Activated CD4-positive, CD25-positive, alpha-beta regulatory T cell treated with anti-CD3 and anti-CD28 coated beads, Interleukin-2, amount 50 U/mL, for 72 hours (primary cell): ENCODE measurements at regions not wholly inside any gene's neighbourhood (a gene's known extent, or its start where the extent isn't known, plus 50 kb on each side); places are given as distances from the start of the nearest gene placed in this dataset.

Source experiments
- DNase-seq: peaks from one replicate; pipeline ENCODE4 v3.0.0; 2021

DNA sequence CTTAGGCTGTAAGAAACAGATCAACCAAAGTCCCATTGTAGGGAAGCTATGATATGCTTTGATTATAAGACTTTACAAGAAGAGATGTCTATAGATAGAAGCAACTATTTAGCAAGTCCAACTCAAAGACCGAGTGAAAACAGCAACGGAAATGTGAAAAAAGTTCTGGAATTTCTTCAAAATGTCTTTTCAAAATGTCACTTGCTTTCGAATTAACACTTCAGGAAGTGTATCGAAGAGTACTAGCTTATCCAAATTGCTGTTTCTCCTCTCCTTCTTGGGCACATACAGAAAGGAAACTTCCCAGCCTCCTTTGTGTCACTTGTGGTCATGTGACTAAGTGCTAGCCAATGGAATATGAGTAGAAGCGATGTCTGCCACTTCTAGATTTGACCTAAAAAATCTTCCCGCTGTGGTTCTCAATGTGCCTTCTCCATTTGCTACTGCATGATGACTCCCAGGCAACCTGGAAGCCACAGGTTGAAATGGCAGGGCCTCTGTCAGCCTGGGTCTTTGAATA lies 89.9 kb downstream of the TSEN15 start:
- no peak for DNase-seq

GRCh38 chr1:184143449-184143848 lies 91.9 kb downstream of the TSEN15 start:
- DNase-seq = no peak

GRCh38 chr1:184145083-184145482 lies 93.6 kb downstream of the TSEN15 start:
- DNase-seq = no peak

DNA sequence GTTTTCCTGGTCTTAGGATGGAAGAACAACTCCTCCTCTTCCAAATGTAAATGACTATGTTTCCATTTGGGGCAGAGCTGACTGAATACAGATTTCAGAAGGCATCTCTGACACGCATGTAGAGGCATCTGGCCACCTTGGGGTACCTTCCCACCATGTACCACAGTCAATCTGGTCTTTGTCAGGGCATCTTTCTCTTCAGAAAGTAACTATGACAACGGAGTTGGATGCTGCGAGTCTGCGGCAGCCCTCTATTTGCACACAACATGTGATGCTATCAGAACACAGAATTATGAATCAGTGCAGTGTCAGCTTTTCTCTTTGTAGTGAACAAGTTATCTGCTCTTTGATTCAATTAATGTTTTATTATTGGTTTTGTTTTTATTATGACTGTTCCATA lies 94.7 kb downstream of the TSEN15 start:
- no peak for DNase-seq

DNA sequence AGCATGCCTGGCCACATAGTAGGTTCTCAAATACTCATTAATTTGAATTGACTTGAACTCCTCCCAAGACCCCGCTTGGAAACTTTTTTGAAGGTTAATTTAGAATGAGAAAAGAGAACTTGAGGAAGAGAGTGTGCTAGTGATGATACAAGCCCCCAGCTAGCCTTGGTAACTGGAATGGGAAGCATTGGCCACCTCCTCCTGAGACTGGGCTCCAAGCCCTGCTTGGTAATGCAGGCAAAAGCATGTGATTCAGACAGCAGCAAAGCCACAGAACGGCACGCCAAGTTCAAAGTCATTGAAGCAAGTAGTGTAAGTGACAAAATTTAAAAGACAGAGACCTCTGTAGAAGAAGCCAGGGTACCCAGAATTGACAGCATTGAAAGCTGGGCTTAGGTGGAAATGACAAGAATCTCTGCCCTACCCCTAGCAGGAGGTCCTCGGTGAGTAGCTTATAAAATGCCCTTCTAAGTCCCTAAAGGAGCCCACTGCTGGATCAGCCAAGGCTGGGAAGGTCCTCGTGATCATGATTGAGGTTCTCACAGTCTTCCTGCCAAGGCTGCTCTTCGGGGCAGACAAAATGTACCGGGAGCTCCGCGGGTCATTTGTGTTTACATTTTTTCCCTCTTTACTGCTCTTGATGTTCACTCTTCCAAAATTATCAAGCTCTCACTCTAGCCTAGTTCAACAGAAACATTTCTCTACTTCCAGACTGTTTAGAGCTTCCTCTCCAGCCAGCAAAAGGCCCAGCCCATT lies 99.4 kb downstream of the TSEN15 start:
- no peak for DNase-seq

DNA sequence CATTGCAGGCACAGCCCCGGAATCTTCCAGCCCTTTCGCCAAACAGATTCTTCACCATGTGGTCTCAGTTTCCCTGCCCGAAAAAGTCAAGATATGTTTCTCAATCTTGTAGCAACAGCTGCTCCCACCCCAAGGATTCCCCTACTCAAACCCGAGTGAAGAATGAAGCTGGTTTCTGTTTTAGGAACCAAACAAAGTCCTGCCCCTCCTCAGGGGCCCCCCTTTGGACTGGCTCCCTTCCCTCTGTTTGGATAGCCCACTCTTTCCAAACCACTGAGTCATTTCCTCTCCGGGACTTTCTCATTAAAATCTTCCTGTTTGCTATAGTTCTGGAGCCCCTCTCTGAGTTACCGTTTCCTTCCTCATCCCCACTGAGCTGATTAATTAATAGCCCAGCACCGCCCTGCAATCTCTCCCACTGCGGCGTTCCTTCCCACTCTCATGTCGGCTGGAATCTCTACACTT lies 100.9 kb downstream of the TSEN15 start:
- no peak for DNase-seq

GRCh38 chr1:184152974-184153373 lies 101.4 kb downstream of the TSEN15 start:
- no peak for DNase-seq

GRCh38 chr1:184153731-184154130 lies 102.2 kb downstream of the TSEN15 start:
- DNase-seq = no peak

DNA sequence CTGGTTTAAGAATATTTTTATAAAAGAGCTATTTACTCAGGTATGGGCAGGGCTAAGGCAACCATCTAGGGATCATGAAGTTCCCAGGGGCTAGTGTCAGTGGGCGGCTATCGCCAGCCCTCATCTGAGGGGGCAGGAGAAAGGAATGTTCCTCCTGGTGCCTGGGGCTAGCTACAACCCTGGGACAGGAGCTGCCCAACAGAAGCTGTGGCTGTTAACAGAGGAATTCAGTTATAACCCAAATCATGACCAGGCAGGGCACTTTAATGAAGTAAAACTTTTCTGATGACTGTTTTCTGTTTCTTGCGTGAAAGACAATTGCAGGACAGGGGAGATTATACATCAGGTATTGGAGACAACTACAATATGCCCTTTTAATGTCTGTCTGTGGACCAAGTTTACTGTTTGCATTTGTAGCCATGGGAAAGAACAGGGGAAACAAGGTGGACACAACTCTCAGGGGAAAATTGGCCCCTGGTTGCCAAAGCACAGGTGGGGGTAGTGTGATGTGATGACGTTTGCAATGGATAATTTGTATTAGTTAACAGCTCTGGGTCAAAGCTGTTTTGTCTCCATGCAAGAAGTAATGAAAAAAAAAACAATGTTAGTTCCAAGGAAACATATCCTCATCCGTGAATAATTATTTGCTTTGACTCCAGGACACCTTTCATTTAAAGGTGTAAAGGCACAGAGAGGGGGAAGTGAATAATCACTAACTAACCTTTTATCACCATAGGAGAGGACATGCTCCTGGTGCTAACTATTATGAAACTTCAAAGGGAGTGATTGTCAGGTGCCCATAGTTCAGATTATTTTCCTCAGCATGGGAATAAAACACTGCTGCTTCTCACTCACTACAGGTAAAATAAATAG lies 105.2 kb downstream of the TSEN15 start:
- no peak for DNase-seq

- no peak for DNase-seq
Observed at GRCh38 chr1:184157394-184157742, 105.8 kb downstream of the TSEN15 start.

DNA sequence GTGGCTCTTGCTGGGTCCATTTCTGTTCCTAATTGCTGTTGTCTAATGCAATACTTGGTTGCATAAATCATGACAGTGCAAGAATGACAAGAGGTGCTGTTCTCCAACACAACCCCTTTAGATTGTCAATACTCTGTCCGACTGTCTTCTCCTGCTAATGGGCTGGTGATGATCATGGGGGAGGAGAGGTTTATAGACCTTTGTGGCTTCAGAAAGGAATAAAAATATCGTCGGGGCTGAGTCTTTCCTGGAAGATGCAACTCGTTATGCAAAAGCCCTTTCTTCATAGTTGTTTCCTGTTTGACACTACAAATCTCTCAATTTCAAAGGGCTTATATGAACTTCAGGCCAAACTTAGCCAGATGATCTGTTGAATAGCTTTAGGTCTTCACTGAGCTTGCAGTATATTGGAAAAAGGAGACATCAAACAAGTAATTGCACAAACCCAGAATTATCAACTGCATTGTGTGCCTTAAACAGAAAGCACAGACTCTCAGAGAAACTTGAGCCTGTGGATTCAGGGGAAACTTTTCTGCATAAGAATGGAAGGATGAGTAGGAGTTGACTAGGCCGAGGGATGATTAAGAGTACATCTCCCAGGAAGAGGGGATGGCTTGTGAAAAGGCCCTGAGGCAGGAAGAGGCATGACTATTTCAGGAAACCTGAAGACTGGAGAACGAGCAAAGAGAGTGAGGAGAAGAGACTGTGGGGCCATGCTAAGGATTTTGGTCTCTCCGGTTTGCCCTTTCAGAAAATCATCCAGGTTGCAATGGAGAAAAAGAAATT lies 107.6 kb downstream of the TSEN15 start:
- DNase-seq = no peak

DNA sequence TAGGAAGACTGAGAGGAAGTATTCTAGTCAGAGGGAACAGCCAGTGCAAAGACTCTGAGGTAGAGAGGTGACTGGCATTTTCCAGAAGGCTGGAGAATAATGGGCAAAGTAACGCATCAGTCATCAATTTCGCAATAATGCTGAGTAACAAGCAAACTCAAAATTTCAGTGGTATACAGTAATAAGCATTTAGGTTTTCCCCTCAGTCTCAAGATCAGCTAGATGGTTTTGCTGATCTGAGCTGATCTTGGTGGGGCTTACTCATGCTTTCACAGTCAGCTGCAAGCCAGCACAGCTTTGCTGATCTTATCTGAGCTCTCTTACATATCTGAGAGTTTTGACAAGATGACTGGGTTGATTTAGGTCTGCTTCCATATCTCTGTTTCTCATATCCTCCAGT lies 108.7 kb downstream of the TSEN15 start:
- DNase-seq = no peak

- DNase-seq = no peak
Observed at GRCh38 chr1:184161071-184161698, 109.7 kb downstream of the TSEN15 start.

DNA sequence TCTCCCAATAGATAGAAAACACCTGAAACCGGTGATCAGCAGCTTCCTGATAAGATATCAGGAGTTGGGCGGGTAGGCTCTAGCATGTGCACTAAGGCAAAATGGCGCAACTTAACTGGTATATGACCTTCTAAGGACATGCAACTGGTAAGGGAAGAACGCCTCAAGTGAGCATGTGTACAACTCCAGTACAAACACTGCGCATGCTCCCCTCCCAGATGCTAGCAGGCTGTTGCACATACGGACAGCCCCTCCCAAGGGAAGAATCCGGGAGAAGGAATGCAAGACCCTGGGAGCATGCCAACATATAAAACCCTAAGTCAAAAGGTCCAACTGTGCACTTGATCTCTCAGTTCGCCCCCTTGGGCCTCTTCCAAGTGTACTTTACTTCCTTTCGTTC lies 110.8 kb downstream of the TSEN15 start:
- no peak for DNase-seq

DNA sequence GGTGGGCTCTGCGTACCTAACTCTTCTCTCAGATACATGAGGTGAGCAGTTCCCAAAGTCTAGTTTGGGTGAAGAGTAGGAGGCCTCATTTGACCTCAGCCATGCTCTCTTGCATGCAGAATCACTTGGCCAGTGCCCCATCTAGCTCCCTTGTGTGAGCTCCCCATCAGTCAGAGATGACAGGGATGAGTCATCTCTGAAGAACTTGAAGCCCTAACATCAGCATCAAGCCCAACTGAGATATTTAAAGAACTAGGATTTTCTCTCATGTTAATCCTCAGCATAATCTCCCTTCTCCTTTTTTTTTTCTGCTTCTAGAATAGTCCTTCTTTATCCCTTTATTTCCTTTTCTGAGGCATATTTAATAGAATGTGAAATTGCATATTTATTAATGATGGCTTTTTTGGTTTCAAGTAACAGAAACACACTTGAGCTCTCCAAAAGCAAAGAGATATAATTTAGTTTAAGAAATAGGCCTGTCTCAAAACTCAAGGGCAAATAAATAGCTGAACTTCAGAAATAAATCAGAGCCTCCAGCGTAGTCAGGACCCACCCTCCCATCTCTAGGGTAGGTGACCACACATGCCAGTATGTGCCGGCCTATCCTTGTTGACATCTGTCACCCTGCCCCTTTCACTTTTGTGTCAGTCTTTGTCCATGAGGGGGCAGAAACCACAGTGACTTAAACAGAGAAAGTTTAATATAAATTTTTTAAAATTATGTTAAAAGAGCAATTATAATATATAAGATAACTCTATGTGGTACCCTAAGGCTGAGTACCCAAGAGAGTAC lies 112.3 kb downstream of the TSEN15 start:
- DNase-seq = no peak

DNA sequence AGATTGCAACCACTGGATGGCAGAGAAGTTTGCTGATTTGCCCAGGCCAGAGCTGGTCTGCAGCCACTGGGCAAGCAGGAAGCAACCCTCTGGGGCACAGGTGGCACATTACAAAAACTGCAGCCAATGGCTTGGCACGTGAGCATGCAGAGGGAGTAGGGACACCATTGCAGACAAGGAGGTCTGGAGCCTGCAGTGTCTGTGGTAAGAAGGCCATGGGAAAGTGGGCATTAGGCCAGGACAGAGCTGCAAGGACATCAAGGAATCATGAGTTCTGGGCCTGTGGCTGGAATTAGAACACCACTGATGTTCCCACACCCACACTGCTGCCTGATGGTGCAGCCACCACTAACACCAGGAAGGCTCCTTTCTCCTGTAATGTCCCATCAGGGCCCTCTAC lies 113.0 kb downstream of the TSEN15 start:
- no peak for DNase-seq

GRCh38 chr1:184166485-184166884 lies 115.0 kb downstream of the TSEN15 start:
- DNase-seq = no peak

DNA sequence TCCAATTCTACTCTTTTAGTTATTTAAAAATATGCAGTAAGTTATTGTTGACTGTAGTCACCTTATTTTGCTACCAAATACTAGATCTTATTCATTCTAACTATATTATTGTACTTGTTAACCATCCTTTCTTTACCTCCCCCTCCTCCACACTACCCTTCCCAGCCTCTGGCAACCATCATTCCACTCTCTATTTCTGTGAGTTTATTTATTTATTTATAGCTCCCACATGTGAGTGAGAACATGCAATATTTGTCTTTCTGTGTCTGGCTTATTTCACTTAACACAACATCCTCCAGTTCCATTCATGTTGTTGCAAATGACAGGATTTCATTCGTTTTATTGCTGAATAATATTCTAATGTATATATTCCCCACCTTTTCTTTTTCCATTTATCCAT lies 115.8 kb downstream of the TSEN15 start:
- DNase-seq = no peak

DNA sequence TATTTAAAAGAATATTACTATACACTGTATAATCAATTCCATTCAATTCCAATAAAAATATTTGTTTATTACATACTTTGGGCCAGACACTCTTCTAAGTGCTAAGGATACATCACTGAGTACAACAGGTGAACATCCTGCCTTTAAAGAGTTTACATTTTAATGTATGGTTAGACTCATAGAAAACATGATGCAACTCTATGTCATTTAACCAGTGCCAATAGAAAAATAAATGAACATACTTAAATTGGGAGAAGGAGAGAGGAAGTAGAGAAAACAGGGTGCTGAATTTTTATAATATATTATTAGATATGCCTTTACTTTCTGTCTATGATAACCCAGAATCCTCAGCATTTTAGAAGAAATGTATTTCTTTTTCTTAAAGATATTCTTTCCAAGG lies 119.2 kb downstream of the TSEN15 start:
- no peak for DNase-seq

GRCh38 chr1:184176058-184176457 lies 124.5 kb downstream of the TSEN15 start:
- DNase-seq = no peak

DNA sequence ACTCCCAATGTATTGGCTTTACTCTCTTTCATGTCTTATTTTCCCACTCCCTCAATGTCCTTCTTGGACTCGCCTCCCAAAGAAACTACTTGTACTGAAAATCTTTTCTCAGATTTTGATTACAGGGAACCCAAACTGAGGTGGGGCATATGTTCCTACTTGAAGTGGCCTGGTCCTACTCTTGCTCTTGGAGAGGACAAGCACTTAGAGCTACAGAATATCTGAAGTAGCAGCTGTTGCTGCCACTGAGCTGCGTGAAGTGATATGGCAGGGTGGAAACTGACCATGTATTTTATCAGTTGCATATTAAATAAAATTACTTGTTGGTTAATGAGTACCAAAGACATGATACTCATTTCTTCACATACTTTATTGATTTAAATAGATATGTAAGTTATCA lies 129.5 kb downstream of the TSEN15 start:
- no peak for DNase-seq

- DNase-seq = no peak
Observed at GRCh38 chr1:184183919-184184318, 132.4 kb downstream of the TSEN15 start.
